Caco-2 (cell line): ENCODE measurements at regions not wholly inside any gene's neighbourhood (a gene's known extent, or its start where the extent isn't known, plus 50 kb on each side); places are given as distances from the start of the nearest gene placed in this dataset.

Experiments
- BruUV-seq: library from RNA; stranded (reverse); fragments of 400-500 nt; replicated peaks from 2 replicates; lab custom pipeline; 2021; lab: Mats Ljungman, UMichigan
- CTCF ChIA-PET: fragments of 300-600 bp; sonication (Branson Sonifier 250); formaldehyde crosslinking; loops from one replicate; lab custom pipeline; 2022; ENCODE audit warnings: antibody characterized with exemption; lab: Charles Lee
- POLR2A ChIA-PET: fragments of 300-600 bp; sonication (Branson Sonifier 250); formaldehyde crosslinking; loops from one replicate; lab custom pipeline; 2022; ENCODE audit warnings: antibody characterized with exemption; lab: Charles Lee
- DNase-seq, 2 experiments: peaks; one replicate each; pipeline versions ENCODE4 v3.0.0 to v3.0.0-alpha.2; 2020 to 2022
- H3K27me3 ChIP-seq: replicated peaks from 2 replicates; pipeline ENCODE4 v1.6.0; 2011; ENCODE audit warnings: low read length; ENCODE audit not compliant: control insufficient read depth, insufficient read depth
- H3K36me3 ChIP-seq: 2 replicates; pipeline ENCODE4 v1.5.1; 2011; ENCODE audit warnings: low read length; ENCODE audit not compliant: control insufficient read depth, insufficient read depth
- H3K4me1 ChIP-seq: fragments of 250-450 bp; sonication (Bioruptor Pico); 2 replicates; pipeline ENCODE4 v1.5.1; 2020; ENCODE audit warnings: mild to moderate bottlenecking
- H3K4me3 ChIP-seq: 2 replicates; pipeline ENCODE4 v1.5.1; 2011; ENCODE audit warnings: low read depth, mild to moderate bottlenecking, control low read depth, low read length
- H3K9me3 ChIP-seq: fragments of 250-450 bp; sonication (Bioruptor Pico); 2 replicates; pipeline ENCODE4 v1.5.1; 2020; ENCODE audit warnings: mild to moderate bottlenecking, moderate library complexity
- H3K27ac Mint-ChIP-seq: one replicate; pipeline ENCODE4 v1.8.0; 2022; ENCODE audit warnings: mixed read lengths; ENCODE audit not compliant: unreplicated experiment
- H3K27me3 Mint-ChIP-seq: one replicate; pipeline ENCODE4 v1.8.0; 2022; ENCODE audit warnings: mixed read lengths; ENCODE audit not compliant: insufficient read depth, unreplicated experiment
- H3K36me3 Mint-ChIP-seq: one replicate; pipeline ENCODE4 v1.8.0; 2022; ENCODE audit warnings: mild to moderate bottlenecking, mixed read lengths; ENCODE audit not compliant: insufficient read depth, unreplicated experiment
- H3K4me1 Mint-ChIP-seq: one replicate; pipeline ENCODE4 v1.8.0; 2022; ENCODE audit warnings: low read depth, mixed read lengths; ENCODE audit not compliant: unreplicated experiment
- H3K4me3 Mint-ChIP-seq: one replicate; pipeline ENCODE4 v1.8.0; 2022; ENCODE audit warnings: mild to moderate bottlenecking, moderate library complexity, mixed read lengths; ENCODE audit not compliant: unreplicated experiment
- H3K9me3 Mint-ChIP-seq: one replicate; pipeline ENCODE4 v1.8.0; 2022; ENCODE audit warnings: mixed read lengths; ENCODE audit not compliant: unreplicated experiment
- CTCF ChIP-seq, 2 experiments: fragments of 200-600 bp in 1 of 2; IDR thresholded peaks; 1 replicate in 1 of 2; 2 replicates in 1 of 2; pipeline versions ENCODE4 v1.5.1 to v1.8.0; 2011 to 2022; ENCODE audit warnings: antibody characterized with exemption in 1 of 2, control low read depth in 1 of 2, inconsistent platforms in 1 of 2, low read depth in 1 of 2, low read length in 1 of 2, mild to moderate bottlenecking in 1 of 2, moderate library complexity in 1 of 2; ENCODE audit not compliant: insufficient read depth in 1 of 2, severe bottlenecking in 1 of 2, unreplicated experiment in 1 of 2
- intact Hi-C: fragments of 100-400 bp; cut with micrococcal nuclease; formaldehyde crosslinking; loops from one replicate; pipeline ENCODE4 v1.10.0; 2022; ENCODE audit not compliant: unreplicated experiment

GRCh38 chr20:11582060-11582459 is 335.6 kb upstream of the BTBD3 start:
- no peaks in the 10 kb centered on the region for H3K36me3 Mint-ChIP-seq
- ChIA-PET POLR2A (no interaction called here), CTCF (no interaction called here)
- BruUV-seq = no TSS peak
- H3K4me3 Mint-ChIP-seq = no peak overlapping the region
- no peak for DNase-seq
- Histone ChIP-seq H3K36me3 (no peaks in the 10 kb centered on the region), H3K4me1 (no peaks in the 10 kb centered on the region), H3K9me3 (no peaks in the 10 kb centered on the region), H3K27me3 (no peaks in the 10 kb centered on the region; the same call in 1 of the 2 replicates), H3K4me3 (no peak overlapping the region)
- no peaks in the 10 kb centered on the region for H3K9me3 Mint-ChIP-seq
- intact Hi-C loops = no loop called here
- TF ChIP-seq CTCF (IDR thresholded peaks at IDR 0.05; ENCODE audit: insufficient read depth in 1 of 2, low read depth in 1 of 2, low read length in 1 of 2, severe bottlenecking in 1 of 2, unreplicated experiment in 1 of 2) = no peak
- H3K27ac Mint-ChIP-seq = no peak overlapping the region
- H3K4me1 Mint-ChIP-seq = no peaks in the 10 kb centered on the region
- H3K27me3 Mint-ChIP-seq = peaks cover 11% of the 10 kb centered on the region

- ChIA-PET CTCF (no interaction called here), POLR2A (no interaction called here)
- intact Hi-C loops = no loop called here
- no peaks in the 10 kb centered on the region for H3K36me3 ChIP-seq
- TF ChIP-seq CTCF (IDR thresholded peaks at IDR 0.05; ENCODE audit: insufficient read depth in 1 of 2, low read depth in 1 of 2, low read length in 1 of 2, severe bottlenecking in 1 of 2, unreplicated experiment in 1 of 2) = peak; percentile 38 to 50
- H3K4me1 Mint-ChIP-seq = no peaks in the 10 kb centered on the region
- H3K9me3 ChIP-seq = no peaks in the 10 kb centered on the region
- DNase-seq = peak in 1 of 2 experiments; percentile 24
- H3K4me3 ChIP-seq = no peak overlapping the region
- H3K9me3 Mint-ChIP-seq = no peaks in the 10 kb centered on the region
- no peaks in the 10 kb centered on the region for H3K36me3 Mint-ChIP-seq
- H3K27me3 Mint-ChIP-seq = peaks cover 7% of the 10 kb centered on the region
- no peaks in the 10 kb centered on the region for H3K4me1 ChIP-seq
- no peaks in the 10 kb centered on the region; the same call in 1 of the 2 replicates for H3K27me3 ChIP-seq
- H3K27ac Mint-ChIP-seq = no peak overlapping the region
- H3K4me3 Mint-ChIP-seq = no peak overlapping the region
- no TSS peak for BruUV-seq
Measured at GRCh38 chr20:11585752-11586352, 331.8 kb upstream of the BTBD3 start.

GRCh38 chr20:11588875-11589274 is 328.8 kb upstream of the BTBD3 start:
- no peaks in the 10 kb centered on the region for H3K4me1 ChIP-seq
- H3K9me3 Mint-ChIP-seq = peaks cover 9% of the 10 kb centered on the region
- H3K27ac Mint-ChIP-seq = no peak overlapping the region
- ChIA-PET POLR2A (no interaction called here), CTCF (no interaction called here)
- no peaks in the 10 kb centered on the region for H3K4me1 Mint-ChIP-seq
- H3K4me3 Mint-ChIP-seq = no peak overlapping the region
- H3K9me3 ChIP-seq = 0 out of 2 replicates have a peak, but pooled peaks cover 6% of the 10 kb centered on the region
- H3K27me3 ChIP-seq = no peaks in the 10 kb centered on the region; the same call in 1 of the 2 replicates
- H3K27me3 Mint-ChIP-seq = peaks cover 4% of the 10 kb centered on the region
- no peak for DNase-seq
- H3K4me3 ChIP-seq = no peak overlapping the region
- intact Hi-C loops = no loop called here
- no peak for TF ChIP-seq CTCF (IDR thresholded peaks at IDR 0.05; ENCODE audit: insufficient read depth in 1 of 2, low read depth in 1 of 2, low read length in 1 of 2, severe bottlenecking in 1 of 2, unreplicated experiment in 1 of 2)
- H3K36me3 ChIP-seq = no peaks in the 10 kb centered on the region
- no TSS peak for BruUV-seq
- no peaks in the 10 kb centered on the region for H3K36me3 Mint-ChIP-seq
